DND-41 (cell line): ENCODE measurements at regions not wholly inside any gene's neighbourhood (a gene's known extent, or its start where the extent isn't known, plus 50 kb on each side); places are given as distances from the start of the nearest gene placed in this dataset.

Source experiments
- ATAC-seq: fragments of 200-7000 bp; cut with Tn5 transposase; 3 replicates; pipeline ENCODE4 v1.9.1; 2021; ENCODE audit warnings: low read depth; ENCODE audit not compliant: insufficient read depth
- DNase-seq: peaks from one replicate; pipeline ENCODE4 v3.0.0-alpha.2; 2020
- H2AFZ ChIP-seq: 2 replicates; pipeline ENCODE4 v1.6.0; 2012; ENCODE audit warnings: low read depth, low read length
- H3K27ac ChIP-seq: 2 replicates; pipeline ENCODE4 v1.5.1; 2012; ENCODE audit warnings: low read length, inconsistent platforms
- H3K27me3 ChIP-seq: fragments of 200-600 bp; sonication (generic); 2 replicates; pipeline ENCODE4 v1.6.0; 2012; ENCODE audit warnings: low read length, mild to moderate bottlenecking, inconsistent platforms; ENCODE audit not compliant: insufficient read depth, poor library complexity
- H3K36me3 ChIP-seq: 2 replicates; pipeline ENCODE4 v1.5.1; 2012; ENCODE audit warnings: low read length, inconsistent platforms; ENCODE audit not compliant: insufficient read depth
- H3K4me1 ChIP-seq: 2 replicates; pipeline ENCODE4 v1.5.1; 2012; ENCODE audit warnings: mild to moderate bottlenecking, low read length; ENCODE audit not compliant: insufficient read depth
- H3K4me2 ChIP-seq: 2 replicates; pipeline ENCODE4 v1.6.0; 2012; ENCODE audit warnings: mild to moderate bottlenecking, moderate library complexity, low read length, inconsistent platforms; ENCODE audit not compliant: insufficient read depth
- H3K4me3 ChIP-seq, 2 experiments: fragments of 200-600 bp in 1 of 2; shearing (Covaris generic) in 1 of 2; 2 replicates each; pipeline ENCODE4 v1.5.1; 2012 to 2016; ENCODE audit warnings: inconsistent platforms in 2 of 2, low read length in 2 of 2, mild to moderate bottlenecking in 2 of 2, low read depth in 1 of 2, moderate library complexity in 1 of 2
- H3K79me2 ChIP-seq: 2 replicates; pipeline ENCODE4 v1.6.0; 2012; ENCODE audit warnings: low read length, inconsistent platforms; ENCODE audit not compliant: insufficient read depth
- H3K9ac ChIP-seq: 2 replicates; pipeline ENCODE4 v1.6.0; 2012; ENCODE audit warnings: low read depth, mild to moderate bottlenecking, inconsistent platforms, low read length, moderate library complexity
- H3K9me3 ChIP-seq: 2 replicates; pipeline ENCODE4 v1.5.1; 2012; ENCODE audit warnings: low read length, moderate library complexity, mild to moderate bottlenecking, inconsistent platforms; ENCODE audit not compliant: insufficient read depth, severe bottlenecking
- H4K20me1 ChIP-seq: 2 replicates; pipeline ENCODE4 v1.6.0; 2012; ENCODE audit warnings: low read length; ENCODE audit not compliant: insufficient read depth
- EZH2 ChIP-seq: IDR thresholded peaks from 3 replicates; pipeline ENCODE4 v1.6.1; 2012; ENCODE audit warnings: borderline replicate concordance, low read depth, mild to moderate bottlenecking, moderate library complexity, low read length, inconsistent platforms; ENCODE audit not compliant: severe bottlenecking
- TF ChIP-seq, protein P1 (sequence below): IDR thresholded peaks from 2 replicates; pipeline ENCODE4 v1.5.1; 2012; ENCODE audit warnings: borderline replicate concordance, low read length, moderate library complexity, mild to moderate bottlenecking; ENCODE audit not compliant: poor library complexity, severe bottlenecking; ENCODE audit errors: extremely low read depth

DNA sequence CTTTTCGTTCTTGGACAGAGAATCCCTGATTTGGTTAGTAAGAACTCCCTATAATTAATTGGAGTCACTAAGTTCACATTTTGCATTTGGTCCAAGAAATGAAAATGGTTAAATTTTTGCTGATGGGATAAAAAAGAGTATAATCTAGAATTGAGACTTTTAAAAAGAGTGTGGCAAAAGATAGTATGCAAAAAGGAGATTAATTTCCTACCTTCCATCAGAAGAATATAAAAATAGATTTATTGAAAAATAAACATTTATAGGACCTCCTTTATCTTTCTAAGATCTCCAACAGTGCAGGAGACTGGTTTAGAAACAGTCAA is 105.5 kb upstream of the EEF1E1 start:
- ATAC-seq = no peak
- Histone ChIP-seq H3K9me3 (no peaks in the 10 kb centered on the region), H3K36me3 (no peaks in the 10 kb centered on the region), H3K9ac (no peak overlapping the region), H3K27ac (no peak overlapping the region), H3K79me2 (no peaks in the 10 kb centered on the region), H3K4me2 (no peak overlapping the region), H3K4me1 (no peaks in the 10 kb centered on the region), H4K20me1 (no peaks in the 10 kb centered on the region), H3K4me3 (no peak overlapping the region), H3K27me3 (peaks cover 5% of the 10 kb centered on the region), H2AFZ (no peak overlapping the region)
- DNase-seq = no peak
- no peak for TF ChIP-seq EZH2
- TF ChIP-seq, protein P1, sequence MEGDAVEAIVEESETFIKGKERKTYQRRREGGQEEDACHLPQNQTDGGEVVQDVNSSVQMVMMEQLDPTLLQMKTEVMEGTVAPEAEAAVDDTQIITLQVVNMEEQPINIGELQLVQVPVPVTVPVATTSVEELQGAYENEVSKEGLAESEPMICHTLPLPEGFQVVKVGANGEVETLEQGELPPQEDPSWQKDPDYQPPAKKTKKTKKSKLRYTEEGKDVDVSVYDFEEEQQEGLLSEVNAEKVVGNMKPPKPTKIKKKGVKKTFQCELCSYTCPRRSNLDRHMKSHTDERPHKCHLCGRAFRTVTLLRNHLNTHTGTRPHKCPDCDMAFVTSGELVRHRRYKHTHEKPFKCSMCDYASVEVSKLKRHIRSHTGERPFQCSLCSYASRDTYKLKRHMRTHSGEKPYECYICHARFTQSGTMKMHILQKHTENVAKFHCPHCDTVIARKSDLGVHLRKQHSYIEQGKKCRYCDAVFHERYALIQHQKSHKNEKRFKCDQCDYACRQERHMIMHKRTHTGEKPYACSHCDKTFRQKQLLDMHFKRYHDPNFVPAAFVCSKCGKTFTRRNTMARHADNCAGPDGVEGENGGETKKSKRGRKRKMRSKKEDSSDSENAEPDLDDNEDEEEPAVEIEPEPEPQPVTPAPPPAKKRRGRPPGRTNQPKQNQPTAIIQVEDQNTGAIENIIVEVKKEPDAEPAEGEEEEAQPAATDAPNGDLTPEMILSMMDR = no peak

DNA sequence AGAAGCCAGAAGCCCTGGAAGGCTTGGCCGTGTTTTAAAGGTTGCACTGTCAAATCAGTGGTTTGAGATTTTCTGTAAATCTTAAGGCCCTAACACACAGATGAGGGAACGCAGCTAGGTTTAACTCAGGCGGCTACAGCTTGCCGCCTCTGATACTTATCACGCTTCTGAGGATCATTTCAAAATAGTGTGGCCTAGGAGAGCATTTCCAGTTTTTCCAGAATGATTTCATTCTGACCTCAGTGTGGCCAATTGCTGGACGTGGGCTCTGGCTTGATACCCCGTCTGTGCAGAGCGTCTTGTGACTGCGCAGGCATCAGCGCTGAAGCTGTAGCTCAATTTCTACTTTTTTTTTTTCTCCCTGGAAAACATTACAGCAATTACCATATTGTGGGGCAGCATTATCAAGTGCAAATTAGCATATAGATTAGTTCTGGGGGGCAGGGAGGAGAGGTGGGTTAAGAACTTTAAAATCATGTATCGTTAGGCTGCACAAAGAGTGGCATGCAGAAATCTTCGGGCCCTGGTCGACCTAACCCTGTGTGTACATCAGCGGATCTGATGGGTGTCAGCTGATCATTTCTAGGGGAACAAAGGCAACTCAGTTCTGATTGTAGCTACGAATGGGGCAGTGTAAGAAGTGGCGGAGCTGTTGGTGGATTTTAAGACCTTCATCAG is 105.0 kb upstream of the EEF1E1 start:
- H4K20me1 ChIP-seq = no peaks in the 10 kb centered on the region
- no peak for DNase-seq
- no peaks in the 10 kb centered on the region for H3K4me1 ChIP-seq
- H3K27me3 ChIP-seq = peaks cover 3% of the 10 kb centered on the region
- no peak for ATAC-seq
- no peak overlapping the region for H3K4me3 ChIP-seq
- no peak overlapping the region for H2AFZ ChIP-seq
- no peak overlapping the region for H3K4me2 ChIP-seq
- H3K9me3 ChIP-seq = no peaks in the 10 kb centered on the region
- no peak for TF ChIP-seq EZH2
- TF ChIP-seq, protein P1 = no peak
- H3K36me3 ChIP-seq = no peaks in the 10 kb centered on the region
- H3K27ac ChIP-seq = no peak overlapping the region
- H3K9ac ChIP-seq = no peak overlapping the region
- H3K79me2 ChIP-seq = no peaks in the 10 kb centered on the region

DNA sequence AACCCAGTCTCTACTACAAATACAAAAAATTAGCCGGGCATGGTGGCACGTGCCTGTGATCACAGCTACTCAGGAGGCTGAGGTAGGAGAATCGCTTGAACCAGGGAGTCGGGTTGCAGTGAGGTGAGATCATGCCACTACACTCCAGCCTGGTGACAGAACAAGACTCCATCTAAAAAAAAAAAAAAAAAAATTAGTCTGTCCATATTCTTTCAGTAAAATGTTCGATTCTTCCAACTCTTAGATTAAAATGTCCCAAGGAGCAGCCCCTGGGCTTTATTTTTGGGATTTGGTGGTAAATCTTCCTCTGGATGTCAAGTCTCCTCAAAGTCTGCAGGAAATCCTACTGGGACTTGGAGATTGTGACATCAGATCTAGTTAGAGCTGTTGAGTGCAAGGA is 101.0 kb upstream of the EEF1E1 start:
- Histone ChIP-seq H3K27ac (no peak overlapping the region), H3K27me3 (no peaks in the 10 kb centered on the region), H3K4me2 (no peak overlapping the region), H2AFZ (no peak overlapping the region), H3K9me3 (no peaks in the 10 kb centered on the region), H3K9ac (no peak overlapping the region), H4K20me1 (no peaks in the 10 kb centered on the region), H3K4me1 (no peaks in the 10 kb centered on the region), H3K4me3 (no peak overlapping the region), H3K79me2 (no peaks in the 10 kb centered on the region), H3K36me3 (no peaks in the 10 kb centered on the region)
- TF ChIP-seq EZH2 = no peak
- TF ChIP-seq, protein P1 = no peak
- DNase-seq (no peak), ATAC-seq (no peak)

DNA sequence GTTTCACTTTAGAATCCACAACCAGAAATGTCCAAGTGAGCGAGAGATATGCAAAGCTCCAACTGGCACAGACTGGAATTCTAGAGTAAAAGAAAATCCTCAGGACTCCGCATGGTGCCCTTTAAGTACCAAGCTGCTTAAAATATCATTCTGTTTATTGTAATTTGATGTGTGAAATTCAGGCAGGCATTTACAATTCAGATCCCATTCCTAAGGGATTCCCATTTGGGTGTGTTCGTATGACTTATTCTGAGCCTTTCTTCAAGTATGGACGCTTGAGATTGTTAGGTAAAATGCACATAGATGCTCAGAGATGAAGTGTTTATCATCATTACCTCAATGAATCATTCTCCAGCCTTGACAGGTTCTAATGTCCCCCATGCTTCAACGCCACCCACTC is 99.3 kb upstream of the EEF1E1 start:
- H3K36me3 ChIP-seq = no peaks in the 10 kb centered on the region
- DNase-seq (no peak), ATAC-seq (no peak)
- no peaks in the 10 kb centered on the region for H3K79me2 ChIP-seq
- H3K27ac ChIP-seq = no peak overlapping the region
- TF ChIP-seq EZH2 = no peak
- TF ChIP-seq, protein P1 = no peak
- H3K9ac ChIP-seq = no peak overlapping the region
- no peak overlapping the region for H3K4me3 ChIP-seq
- H2AFZ ChIP-seq = no peak overlapping the region
- H3K27me3 ChIP-seq = no peaks in the 10 kb centered on the region
- H4K20me1 ChIP-seq = no peaks in the 10 kb centered on the region
- H3K4me2 ChIP-seq = no peak overlapping the region
- H3K4me1 ChIP-seq = no peaks in the 10 kb centered on the region
- H3K9me3 ChIP-seq = no peaks in the 10 kb centered on the region
